GM12865 (cell line): ENCODE measurements at regions not wholly inside any gene's neighbourhood (a gene's known extent, or its start where the extent isn't known, plus 50 kb on each side); places are given as distances from the start of the nearest gene placed in this dataset.

Source experiments
- DNase-seq: peaks from one replicate; pipeline ENCODE4 v3.0.0; 2010; ENCODE audit warnings: low read depth
- H3K4me3 ChIP-seq: 2 replicates; pipeline ENCODE4 v1.5.1; 2011; ENCODE audit warnings: mild to moderate bottlenecking, low read depth, low read length, control low read depth
- CTCF ChIP-seq: IDR thresholded peaks from 2 replicates; pipeline ENCODE4 v1.5.1; 2011; ENCODE audit warnings: low read length, control low read depth, low read depth, inconsistent platforms; ENCODE audit not compliant: insufficient read depth; ENCODE audit errors: missing control alignments

- TF ChIP-seq CTCF = peak; percentile 47
- no peak overlapping the region for H3K4me3 ChIP-seq
- peak; percentile 46 for DNase-seq
These were observed 285.0 kb upstream of the PARD3B start for GRCh38 chr2:204260162-204260877.

GRCh38 chr2:204260901-204261300 is 284.4 kb upstream of the PARD3B start:
- TF ChIP-seq CTCF = no peak
- no peak overlapping the region for H3K4me3 ChIP-seq
- DNase-seq = no peak

GRCh38 chr2:204261846-204262245 is 283.4 kb upstream of the PARD3B start:
- TF ChIP-seq CTCF = no peak

GRCh38 chr2:204264085-204264553 is 281.2 kb upstream of the PARD3B start:
- no peak overlapping the region for H3K4me3 ChIP-seq
- no peak for DNase-seq
- no peak for TF ChIP-seq CTCF

More at GRCh38 chr2:204261846-204262245, 283.4 kb upstream of the PARD3B start:
- H3K4me3 ChIP-seq = no peak overlapping the region
- no peak for DNase-seq

GRCh38 chr2:204264621-204265140 is 280.6 kb upstream of the PARD3B start:
- no peak for TF ChIP-seq CTCF
- DNase-seq = no peak

GRCh38 chr2:204265681-204266181 is 279.5 kb upstream of the PARD3B start:
- no peak for TF ChIP-seq CTCF

More at GRCh38 chr2:204264621-204265140, 280.6 kb upstream of the PARD3B start:
- H3K4me3 ChIP-seq = no peak overlapping the region

GRCh38 chr2:204268458-204268857 is 276.8 kb upstream of the PARD3B start:
- no peak for DNase-seq

More at GRCh38 chr2:204265681-204266181, 279.5 kb upstream of the PARD3B start:
- DNase-seq = no peak
- H3K4me3 ChIP-seq = no peak overlapping the region

More at GRCh38 chr2:204268458-204268857, 276.8 kb upstream of the PARD3B start:
- no peak overlapping the region for H3K4me3 ChIP-seq
- no peak for TF ChIP-seq CTCF
